GM19240 (cell line): ENCODE measurements at regions not wholly inside any gene's neighbourhood (a gene's known extent, or its start where the extent isn't known, plus 50 kb on each side); places are given as distances from the start of the nearest gene placed in this dataset.
A peak's percentile ranks its signal among the peaks of the same experiment; 100 is the strongest.

Source experiments
- DNase-seq: peaks from one replicate; pipeline ENCODE4 v3.0.0; 2011; ENCODE audit warnings: low spot score; ENCODE audit not compliant: insufficient read length

GRCh38 chr20:39839399-39840119 lies 849.5 kb downstream of the MAFB start:
- no peak for DNase-seq

- no peak for DNase-seq
These were observed 851.5 kb downstream of the MAFB start for GRCh38 chr20:39837561-39837960.

- DNase-seq: no peak
These were observed 853.8 kb downstream of the MAFB start for GRCh38 chr20:39835130-39835842.

GRCh38 chr20:39830903-39831302 lies 858.1 kb downstream of the MAFB start:
- no peak for DNase-seq

- DNase-seq: peak; percentile 38
These were observed 859.4 kb downstream of the MAFB start for GRCh38 chr20:39829661-39830060.

- no peak for DNase-seq
These were observed 859.8 kb downstream of the MAFB start for GRCh38 chr20:39829256-39829655.

- peak; percentile 31 for DNase-seq
These were observed 863.1 kb downstream of the MAFB start for GRCh38 chr20:39825950-39826349.

- no peak for DNase-seq
These were observed 863.4 kb downstream of the DHX35 start for GRCh38 chr20:39825524-39825923.

- DNase-seq: no peak
These were observed 861.1 kb downstream of the DHX35 start for GRCh38 chr20:39823224-39823623.

- no peak for DNase-seq
These were observed 860.5 kb downstream of the DHX35 start for GRCh38 chr20:39822667-39823066.

- DNase-seq: no peak
These were observed 851.2 kb downstream of the DHX35 start for GRCh38 chr20:39813190-39813829.

GRCh38 chr20:39812116-39812515 lies 850.0 kb downstream of the DHX35 start:
- no peak for DNase-seq

- DNase-seq: no peak
These were observed 848.2 kb downstream of the DHX35 start for GRCh38 chr20:39810309-39810708.

- no peak for DNase-seq
These were observed 846.5 kb downstream of the DHX35 start for GRCh38 chr20:39808613-39809012.

- DNase-seq: no peak
These were observed 838.4 kb downstream of the DHX35 start for GRCh38 chr20:39800548-39800947.

- DNase-seq: peak; percentile 10
These were observed 838.0 kb downstream of the DHX35 start for GRCh38 chr20:39800111-39800510.

GRCh38 chr20:39799366-39799965 lies 837.3 kb downstream of the DHX35 start:
- no peak for DNase-seq

- no peak for DNase-seq
These were observed 833.5 kb downstream of the DHX35 start for GRCh38 chr20:39795401-39796272.

- no peak for DNase-seq
These were observed 830.2 kb downstream of the DHX35 start for GRCh38 chr20:39792334-39792733.

GRCh38 chr20:39789411-39789810 lies 827.3 kb downstream of the DHX35 start:
- DNase-seq: no peak
